HG03354 (cell line): ENCODE measurements at regions not wholly inside any gene's neighbourhood (a gene's known extent, or its start where the extent isn't known, plus 50 kb on each side); places are given as distances from the start of the nearest gene placed in this dataset.
"Not testable (repeated sequence)": the region's sequence is repeated elsewhere in the genome, so short reads cannot be mapped to it uniquely, and the experiment has no call there.

ENCODE experiments used
- ATAC-seq: cut with Tn5 transposase; IDR thresholded peaks from one replicate; pipeline ENCODE4 v1.9.1; 2021; ENCODE audit warnings: mild to moderate bottlenecking; ENCODE audit not compliant: unreplicated experiment, poor library complexity, severe bottlenecking

DNA sequence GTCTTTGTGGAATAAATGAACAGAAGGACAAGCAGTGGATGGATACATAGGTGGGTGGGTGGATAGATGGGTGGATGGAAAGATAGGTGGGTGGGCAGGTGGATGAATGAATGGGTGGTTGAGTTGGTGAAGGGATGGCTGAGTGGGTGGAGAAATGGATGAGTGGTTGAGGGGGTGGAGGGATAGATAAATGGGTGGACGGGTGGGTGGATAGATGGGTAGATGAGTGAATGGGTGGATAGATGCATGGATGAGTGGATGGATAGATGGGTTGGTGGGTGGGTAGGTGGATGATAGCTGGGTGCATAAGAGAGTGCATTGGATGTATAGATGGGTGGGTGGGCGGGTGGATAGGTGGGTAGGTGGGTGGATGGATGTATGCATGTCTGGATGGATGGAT lies 63.5 kb downstream of the UNC93B1 start:
- not testable (repeated sequence) for ATAC-seq

DNA sequence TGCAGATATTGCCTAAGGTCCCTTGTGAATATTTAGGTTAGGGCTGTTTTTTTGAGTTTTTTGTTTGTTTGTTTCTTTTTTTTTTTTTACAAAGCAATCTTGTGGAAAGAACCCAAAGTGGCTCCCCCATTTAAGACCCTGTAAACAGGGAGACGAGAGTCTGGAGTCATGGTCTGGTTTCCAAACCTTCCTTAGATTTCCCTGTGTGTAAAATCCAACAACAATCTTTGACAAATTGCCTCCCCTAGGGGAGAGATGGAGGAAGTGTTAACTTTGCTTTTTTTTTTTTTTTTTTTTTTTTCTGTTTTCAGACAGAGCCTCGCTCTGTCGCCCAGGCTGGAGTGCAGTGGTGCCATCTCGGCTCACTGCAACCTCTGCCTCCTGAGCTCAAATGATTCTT lies 64.9 kb downstream of the UNC93B1 start:
- not testable (repeated sequence) for ATAC-seq

DNA sequence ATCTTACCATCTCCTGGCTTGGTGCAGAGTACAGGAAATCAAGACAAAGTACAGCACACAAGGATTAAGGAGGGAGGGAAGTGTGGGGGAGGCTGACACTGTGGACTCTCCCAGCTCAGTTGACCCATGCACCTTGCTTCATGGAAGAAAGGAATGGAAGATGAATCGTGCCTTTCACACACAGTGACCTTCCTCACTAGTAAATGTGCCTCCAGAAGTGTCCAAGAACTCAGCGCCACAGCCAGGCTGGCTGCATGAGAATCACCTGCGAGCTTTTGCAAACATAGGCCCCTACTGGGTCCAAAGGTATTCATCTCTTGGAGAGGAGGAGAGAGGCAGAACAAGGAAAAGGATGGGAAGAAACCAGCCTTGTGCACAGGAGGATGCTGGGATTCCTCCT lies 65.5 kb downstream of the UNC93B1 start:
- ATAC-seq = not testable (repeated sequence)

DNA sequence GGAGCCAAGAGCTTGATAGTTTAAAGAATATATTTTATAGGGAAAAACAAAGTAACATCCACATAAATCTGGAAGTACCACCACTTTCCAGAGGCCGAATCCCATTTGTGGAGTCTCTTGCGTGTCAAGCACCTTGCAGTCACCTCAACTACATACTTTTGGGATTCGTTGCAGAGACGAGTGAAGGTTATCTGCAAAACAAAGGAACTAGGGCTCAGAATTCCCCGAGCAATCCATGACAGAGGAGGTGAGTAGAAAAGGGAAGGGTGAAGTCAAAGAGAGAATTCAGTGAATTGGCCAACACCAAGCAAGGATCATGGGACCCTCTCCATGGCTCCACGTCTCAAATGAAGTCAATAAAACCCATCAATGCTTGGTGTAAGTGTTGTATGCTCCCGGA lies 80.3 kb downstream of the UNC93B1 start:
- ATAC-seq = not testable (repeated sequence)

DNA sequence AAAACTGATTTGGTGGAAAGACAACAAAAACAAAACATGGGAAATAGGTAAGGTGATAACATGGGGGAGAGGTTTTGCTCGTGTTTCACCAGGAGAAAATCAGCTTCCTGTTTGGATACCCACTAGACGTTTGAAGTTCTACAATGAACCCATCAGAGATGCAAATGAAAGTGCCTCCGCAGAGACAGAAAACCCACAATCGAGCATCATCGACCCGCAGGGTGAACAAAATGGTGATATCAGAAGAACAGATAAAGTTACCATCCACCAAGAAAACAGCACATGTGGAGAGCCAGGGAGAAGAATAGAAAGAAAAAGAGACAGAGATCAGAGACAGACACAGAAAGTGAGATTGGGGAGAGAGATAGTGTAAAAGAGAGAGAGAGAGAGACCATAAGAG lies 83.4 kb downstream of the UNC93B1 start:
- not testable (repeated sequence) for ATAC-seq

DNA sequence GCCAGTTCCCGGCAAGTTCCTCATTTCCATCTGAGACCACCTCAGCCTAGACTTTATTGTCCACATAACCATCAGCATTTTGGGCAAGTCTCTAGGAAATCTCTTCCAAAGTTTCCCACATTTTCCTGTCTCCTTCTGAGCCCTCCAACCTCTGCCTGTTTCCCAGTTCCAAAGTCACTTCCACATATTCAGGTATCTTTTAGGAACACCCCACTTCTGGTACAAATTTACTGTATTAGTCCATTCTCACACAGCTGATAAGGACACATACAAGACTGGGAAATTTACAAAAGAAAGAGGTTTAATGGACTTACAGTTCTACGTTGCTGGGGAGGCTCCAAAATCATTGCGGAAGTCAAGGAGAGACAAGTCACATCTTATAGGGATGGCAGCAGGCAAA lies 91.7 kb downstream of the UNC93B1 start:
- ATAC-seq = not testable (repeated sequence)

DNA sequence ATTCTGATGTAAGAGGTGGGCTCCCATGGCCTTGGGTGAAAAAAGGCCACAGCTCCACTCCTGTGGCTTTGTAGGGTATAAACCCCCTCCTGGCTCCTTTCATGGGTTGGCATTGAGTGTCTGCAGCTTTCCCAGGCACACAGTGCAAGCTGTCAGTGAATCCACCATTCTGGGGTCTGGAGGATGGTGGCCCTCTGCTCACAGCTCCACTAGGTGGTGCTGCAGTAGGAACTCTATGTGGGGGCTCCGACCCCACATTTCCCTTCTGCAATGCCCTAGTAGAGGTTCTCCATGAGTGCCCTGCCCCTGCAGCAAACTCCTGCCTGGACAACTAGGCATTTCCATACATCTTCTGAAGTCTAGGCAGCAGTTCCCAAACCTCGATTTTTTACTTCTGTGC lies 92.7 kb downstream of the UNC93B1 start:
- ATAC-seq = not testable (repeated sequence)

DNA sequence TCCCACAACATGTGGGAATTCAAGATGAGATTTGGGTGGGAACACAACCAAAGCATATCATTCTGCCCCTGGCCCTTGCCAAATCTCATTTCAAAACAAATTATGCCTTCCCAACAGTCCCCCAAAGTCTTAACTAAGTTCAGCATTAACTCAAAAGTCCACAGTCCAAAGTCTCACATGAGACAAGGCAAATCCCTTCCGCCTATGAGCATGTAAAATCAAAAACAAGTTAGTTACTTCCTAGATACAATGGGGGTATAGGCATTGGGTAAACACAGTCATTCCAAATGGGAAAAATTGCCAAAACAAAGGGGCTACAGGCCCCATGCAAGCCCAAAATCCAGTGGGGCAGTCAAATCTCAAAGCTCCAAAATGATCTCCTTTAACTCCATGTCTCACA lies 93.1 kb downstream of the UNC93B1 start:
- not testable (repeated sequence) for ATAC-seq

DNA sequence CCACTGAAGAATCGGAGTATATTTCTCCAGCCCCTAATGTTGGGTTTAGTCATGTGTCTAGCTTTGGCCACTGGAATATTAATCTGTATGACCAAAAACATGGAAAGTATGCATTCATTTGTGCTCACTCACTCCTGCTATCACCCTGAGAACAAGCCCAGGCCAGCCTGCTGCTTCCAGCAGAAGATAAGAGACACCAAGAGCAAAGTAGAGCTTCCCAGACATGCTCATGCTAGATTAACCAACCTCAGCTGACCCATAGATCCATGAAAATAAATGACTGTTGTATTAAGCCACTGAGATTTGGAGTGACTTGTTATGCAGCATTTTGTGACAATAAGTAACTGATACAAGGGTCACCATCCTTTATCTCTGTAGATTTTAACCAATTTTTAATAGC lies 96.9 kb downstream of the UNC93B1 start:
- not testable (repeated sequence) for ATAC-seq

DNA sequence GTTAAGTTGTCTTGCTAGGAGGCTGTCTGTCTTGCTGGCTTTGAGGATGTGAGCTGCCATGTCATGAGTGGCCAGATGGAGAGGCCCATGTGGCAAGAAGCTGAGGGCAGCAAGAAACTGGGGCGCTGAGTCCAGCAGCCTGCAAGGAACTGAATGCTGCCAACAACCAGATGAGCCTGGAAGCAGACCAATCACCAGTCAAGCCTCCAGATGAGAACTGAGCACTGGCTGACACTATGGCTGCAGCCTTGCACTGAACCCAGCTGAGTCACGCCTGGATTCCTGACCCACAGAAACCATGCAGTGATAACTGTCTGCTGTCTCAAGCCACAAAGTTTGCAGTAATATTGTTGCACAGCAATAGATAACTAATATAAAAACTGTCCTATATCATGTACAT lies 104.4 kb downstream of the UNC93B1 start:
- not testable (repeated sequence) for ATAC-seq

DNA sequence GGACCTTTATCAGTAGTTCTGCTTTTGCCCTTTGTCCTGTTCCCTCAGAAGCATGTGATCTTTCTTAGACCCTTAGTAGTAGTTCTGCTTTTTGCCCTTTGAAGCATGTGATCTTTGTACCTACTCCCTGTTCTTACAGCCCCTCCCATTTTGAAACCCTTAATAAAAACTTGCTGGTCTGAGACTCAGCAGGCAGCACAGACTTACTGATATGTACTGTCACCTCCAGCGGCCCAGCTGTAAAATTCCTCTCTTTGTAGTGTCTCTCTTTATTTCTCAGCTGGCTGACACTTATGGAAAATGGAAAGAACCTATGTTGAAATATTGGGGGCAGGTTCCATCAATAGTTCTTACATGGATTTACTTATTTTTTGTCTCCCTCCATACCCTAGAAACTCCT lies 110.4 kb downstream of the UNC93B1 start:
- not testable (repeated sequence) for ATAC-seq

DNA sequence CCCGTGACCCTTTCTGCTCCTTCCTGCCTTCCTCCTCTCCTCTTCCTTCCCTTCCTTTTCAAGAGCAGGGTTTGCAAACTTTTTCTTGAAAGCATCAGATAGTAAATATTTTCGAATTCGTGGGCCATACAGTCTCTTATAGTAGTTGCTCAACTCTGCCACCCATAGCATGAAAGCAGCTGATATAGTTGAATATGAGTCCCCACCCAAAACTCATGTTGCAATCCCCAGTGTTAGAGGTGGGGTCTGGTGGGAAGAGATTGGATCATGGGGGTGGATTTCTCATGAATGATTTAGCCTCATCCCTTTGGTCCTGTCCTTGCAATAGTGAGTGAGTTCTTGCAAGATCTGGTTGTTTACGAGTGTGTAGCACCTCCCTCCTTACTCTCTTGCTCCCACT lies 114.3 kb downstream of the UNC93B1 start:
- ATAC-seq = not testable (repeated sequence)

DNA sequence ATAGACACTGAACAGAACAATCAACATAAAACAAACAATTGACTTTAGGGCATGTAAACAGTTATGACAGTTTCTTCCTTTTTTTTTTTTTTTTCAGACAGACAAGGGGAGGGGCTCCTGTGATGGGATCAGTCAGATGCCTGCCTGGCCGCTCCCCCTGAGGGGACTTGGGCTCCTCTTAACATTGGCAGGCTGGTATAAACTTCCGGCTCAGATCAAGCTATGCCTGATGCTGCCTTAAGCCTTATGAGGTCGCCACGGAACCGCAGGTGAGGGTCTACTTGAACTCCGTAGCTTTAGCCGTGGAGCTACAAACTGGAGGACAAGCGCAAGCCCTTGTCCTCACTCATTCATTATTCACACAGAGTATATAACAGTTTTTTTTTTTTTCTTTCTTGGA lies 115.8 kb downstream of the UNC93B1 start:
- not testable (repeated sequence) for ATAC-seq

DNA sequence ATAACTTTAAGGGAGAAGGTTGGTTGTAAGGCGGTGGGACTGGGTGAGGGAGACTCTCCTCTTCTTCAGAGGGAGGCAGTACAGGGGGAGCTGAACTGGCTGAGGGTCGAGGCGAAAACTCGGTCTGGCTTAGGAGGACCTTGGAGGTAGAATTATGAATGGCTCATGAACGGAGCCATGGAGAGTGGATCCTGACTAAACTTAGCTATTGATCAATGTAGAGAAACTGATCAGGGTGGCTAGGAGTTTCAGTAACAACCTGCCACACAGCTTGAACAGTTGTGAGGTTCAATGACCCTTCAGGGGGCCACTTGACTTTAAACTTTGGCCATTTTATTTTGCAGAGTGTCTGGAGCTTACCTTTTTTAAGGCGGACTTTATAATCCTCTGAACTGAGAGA lies 117.2 kb downstream of the UNC93B1 start:
- ATAC-seq = not testable (repeated sequence)

DNA sequence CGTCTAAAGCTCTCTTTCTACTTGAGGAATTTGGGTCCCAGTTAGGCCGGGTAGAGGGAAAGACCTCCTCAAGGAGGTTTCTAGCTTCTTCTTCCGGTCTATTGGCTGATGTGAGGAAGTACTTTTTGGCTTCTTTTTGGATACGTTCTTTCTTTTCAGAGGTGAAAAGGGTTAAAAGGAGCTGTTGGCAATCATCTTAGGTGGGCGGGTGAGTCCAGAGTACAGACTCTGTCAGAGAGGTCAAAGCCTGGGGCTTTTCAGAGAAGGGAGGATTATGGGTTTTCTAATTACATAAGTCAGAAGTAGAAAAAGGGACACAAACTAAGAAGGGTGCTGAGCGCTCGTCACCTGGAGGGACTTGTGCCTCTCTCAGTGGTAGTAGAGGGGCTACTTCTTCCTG lies 117.7 kb downstream of the UNC93B1 start:
- not testable (repeated sequence) for ATAC-seq

DNA sequence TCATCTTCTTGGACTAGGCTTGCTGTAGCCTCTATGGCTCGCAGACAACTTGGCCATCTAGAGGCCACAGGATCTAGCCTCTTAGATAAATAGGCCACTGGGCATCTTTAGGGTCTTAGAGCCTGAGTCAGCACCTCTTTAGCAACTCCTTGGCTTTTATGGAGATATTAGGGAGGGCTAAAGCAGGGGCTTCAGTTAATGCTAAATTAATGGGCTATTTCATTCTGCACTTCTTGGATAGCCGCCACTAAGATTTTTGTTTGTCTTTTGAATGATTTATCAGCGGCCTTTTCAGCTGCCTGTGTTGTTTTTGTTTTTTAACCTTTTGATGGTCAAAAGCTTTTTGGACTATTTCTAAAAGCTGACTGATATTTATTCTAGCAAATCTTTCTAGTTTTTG lies 118.3 kb downstream of the UNC93B1 start:
- ATAC-seq = not testable (repeated sequence)

DNA sequence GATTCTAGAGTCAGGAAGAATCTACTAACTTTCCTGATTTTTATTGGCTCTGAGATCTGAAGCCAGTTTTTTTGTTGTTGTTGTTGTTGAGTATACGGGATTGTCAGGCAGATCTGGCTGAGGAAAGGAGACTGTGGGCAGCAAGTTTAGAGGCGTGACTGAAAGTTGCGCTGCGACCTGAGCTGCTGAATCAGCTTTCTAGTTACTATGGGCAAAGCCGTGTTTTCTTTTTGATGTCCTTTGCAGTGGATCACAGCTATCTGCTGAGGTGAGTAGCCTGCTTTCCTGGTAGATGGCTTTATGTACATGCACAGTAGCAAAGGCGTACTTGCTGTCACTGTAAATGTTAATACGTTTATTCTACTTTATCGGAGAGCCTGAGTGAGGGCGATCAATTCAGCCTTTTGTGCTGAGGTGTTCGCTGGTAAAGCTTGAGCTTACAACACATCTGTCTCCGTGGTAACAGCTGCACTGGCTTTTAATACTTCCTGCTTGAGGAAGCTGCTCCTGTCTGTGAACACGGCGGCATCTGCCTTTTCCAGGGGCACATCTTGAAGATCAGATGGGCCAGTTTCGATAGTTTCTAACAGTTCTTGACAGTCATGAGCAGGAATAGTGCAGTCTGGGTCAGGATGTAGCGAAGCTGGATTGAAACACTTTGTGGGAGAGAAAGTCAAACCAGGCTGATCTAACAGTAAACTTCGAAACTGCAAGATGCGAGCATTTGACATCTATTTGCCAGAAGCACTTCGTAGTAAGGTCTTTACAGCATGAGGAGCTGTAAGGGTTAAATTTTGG lies 118.9 kb downstream of the UNC93B1 start:
- not testable (repeated sequence) for ATAC-seq

DNA sequence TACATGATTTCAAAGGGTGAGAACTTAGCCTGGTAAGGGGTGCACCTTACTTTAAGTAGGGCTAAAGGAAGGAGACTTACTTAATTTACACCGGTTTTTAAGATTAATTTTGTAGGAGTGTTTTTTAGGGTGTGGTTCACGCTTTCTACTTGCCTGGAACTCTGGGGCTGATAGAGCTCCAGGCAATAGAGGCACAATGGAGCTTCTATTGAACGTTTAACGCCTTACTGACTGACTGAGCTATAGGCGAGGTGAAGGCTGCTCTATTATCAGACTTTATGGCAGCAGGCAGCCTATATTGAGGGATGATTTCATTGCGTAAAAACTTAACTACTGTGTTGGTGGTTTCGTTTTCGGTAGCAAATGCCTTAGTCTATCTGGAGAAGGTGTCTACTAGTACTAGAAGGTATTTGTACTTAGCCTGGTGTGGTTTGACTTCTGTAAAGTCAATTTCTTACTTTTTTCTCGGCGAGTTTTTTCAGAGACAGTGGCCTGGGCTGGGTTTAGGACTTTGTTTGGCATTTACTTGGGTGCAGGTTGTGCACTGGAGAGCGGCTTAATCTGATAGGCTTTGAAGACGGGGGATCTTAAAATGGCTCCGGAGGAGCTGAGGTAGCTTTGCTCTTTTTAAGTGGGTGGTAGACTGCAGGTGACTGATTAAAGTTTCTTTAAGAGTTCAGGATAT lies 119.7 kb downstream of the UNC93B1 start:
- ATAC-seq = not testable (repeated sequence)

DNA sequence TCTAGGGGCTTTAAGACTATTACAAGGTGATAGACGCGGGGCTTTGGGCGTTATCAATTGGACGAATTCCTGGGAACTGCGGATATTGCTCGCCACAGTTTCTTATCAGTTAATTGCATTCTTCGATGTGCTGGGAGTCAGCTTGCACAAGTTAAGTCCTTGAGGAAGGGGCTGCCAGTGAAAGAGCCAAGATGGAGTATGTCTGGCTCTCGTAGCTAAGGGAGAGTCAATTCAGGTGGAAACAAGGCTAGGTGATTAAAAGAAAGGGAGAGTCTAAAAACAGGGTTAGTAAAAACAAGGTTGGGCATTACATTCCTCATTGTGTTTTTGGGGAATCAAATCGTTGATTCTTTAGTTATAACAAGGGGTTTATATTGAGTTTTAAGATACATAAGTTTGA lies 121.6 kb downstream of the UNC93B1 start:
- ATAC-seq = not testable (repeated sequence)

DNA sequence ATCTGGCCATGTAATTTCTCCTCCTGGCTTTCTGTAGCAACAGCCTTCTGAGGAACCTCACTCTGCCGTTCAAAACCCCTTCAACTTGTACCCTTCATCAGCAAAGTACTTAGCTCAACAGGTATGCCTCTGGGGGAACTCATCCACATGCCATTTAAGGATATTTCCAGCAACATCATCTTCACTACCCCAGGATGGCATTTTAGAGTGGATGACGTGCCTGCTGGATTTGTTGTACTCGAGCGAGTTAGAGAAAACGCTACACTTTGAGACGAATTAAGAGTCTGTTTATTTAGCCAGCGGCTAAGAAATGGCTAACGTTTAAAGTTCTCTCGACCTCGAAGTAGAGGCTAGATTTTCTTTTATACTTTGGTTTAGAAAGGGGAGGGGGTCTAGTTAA lies 122.1 kb downstream of the UNC93B1 start:
- not testable (repeated sequence) for ATAC-seq

DNA sequence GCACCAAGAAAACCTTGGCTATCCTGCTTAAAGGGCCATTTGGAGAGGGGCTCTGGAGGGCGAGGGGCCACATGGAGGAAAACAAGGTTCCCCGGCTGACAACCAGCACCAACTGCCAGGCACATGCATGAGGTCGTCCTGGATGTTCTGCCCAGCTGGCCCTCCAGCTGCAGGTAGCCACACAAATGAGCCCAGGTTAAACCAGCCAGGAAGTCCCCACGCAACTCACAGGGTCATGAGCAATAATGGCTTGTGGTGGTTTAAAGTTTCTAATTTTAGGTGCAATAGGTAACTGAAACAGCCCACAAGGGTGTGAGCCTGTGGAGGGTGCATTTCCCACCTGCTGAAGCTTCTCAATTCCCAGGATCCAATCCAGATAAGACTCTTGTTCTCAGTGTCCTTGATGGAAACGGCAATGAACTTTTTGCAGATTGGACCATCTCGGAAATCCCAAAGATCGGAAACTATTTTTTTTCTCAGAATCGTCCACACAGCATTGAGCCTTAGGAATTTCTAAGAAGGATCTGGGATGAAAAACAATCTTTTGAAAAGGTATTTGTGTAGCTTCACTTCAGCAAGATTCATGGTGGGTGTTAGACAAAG lies 123.2 kb downstream of the UNC93B1 start:
- not testable (repeated sequence) for ATAC-seq
